Islet of Langerhans (tissue), 1 donor: ENCODE measurements at regions not wholly inside any gene's neighbourhood (a gene's known extent, or its start where the extent isn't known, plus 50 kb on each side); places are given as distances from the start of the nearest gene placed in this dataset.
A peak's percentile ranks its signal among the peaks of the same experiment; 100 is the strongest.

Source experiments
- FAIRE-seq: peaks from one replicate; lab custom pipeline; 2011; peaks lifted over from hg19 to GRCh38; lab: Jason Lieb, UNC

DNA sequence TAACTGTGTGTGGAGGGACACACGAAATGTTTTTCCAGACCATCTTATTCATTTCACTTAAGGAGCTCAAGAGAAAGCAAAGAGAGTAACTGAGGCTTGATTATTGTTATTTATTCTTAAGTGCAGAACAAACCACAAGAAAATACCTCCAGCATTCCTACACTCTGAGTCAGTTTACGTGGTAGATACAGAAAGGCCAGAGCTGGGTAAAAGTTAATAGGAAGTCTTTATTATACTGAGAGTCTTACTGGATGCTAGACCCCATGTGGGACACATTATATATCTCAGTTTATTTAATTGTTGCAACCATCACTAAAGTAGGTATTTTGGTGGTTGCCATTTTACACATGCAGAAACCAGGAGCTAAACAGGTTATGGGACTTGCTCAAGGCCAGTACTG is 261.4 kb upstream of the POU2AF2 start:
- no peak for FAIRE-seq

DNA sequence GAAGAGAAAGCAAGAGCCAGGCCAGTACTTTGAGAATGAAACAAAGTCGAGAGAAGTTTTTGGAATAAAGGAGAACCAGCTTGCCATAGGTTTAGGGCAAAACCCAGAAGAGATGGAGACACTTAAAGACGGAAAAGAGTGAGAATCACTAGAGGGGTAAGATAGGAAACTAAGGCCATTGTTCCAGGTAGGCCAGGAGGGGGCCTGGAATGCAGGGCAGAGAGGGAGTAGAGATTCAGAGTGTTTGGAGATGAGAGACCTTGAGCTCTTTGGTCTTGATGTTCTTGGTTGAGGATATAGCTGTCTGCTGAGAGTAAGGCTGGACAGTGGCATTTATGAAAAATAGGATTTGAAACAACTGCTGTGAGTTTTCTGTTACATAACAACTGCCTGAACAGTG is 263.3 kb upstream of the POU2AF2 start:
- FAIRE-seq: no peak

DNA sequence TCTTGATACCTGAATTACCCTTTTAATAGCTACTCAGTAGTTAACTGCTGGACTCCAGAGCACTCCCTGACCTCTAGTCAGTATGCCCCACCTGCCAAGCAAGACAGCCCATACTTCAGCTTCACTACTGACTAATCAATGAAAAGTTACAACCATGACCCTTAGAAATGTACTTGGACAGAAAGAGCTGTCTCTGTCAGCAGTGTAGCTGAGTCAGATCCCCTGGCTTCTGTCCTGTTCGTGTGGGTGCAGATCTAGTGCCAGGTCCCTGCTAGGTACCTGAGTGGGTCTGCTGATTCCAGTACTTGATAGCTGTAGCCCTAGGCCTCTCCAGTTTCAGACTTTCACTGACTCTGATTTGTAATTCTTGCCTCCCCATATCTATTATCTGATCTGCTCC is 265.8 kb upstream of the POU2AF2 start:
- no peak for FAIRE-seq

DNA sequence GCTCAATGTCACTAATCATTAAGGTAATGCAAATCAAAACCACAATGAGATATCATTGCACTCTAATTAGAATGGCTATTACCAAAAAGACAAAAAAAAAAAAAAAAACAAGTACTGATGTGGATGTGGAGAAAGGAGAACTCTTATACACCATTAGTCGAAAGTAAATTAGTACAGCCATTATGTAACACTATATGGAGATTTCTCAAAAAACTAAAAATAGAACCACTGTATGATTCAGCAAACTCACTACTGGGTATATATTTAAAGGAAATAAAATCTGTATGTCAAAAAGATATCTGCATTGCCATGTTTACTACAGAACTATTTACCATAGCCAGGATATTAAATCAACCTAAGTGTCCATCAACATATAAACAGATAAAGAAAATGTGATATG is 265.4 kb upstream of the ARHGAP20 start:
- no peak for FAIRE-seq

DNA sequence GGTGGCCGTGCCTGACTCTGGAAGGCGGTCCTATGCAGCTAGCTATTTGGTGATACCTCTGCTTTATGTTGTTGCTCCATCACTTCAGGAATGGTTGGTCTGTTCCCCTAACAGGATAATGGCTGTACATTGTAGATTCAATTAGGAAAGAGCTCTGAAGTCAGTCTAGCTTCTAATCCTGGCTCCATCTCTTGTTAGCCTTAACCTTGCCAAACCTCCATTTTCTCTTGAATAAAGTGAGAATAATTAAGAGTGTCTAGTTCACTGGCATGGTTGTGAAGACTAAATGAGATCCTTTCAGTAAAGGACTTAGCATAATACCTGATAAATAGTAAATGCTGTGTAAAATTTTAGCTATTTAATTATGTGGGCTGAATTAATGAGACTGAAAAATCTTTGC is 262.5 kb upstream of the ARHGAP20 start:
- no peak for FAIRE-seq

DNA sequence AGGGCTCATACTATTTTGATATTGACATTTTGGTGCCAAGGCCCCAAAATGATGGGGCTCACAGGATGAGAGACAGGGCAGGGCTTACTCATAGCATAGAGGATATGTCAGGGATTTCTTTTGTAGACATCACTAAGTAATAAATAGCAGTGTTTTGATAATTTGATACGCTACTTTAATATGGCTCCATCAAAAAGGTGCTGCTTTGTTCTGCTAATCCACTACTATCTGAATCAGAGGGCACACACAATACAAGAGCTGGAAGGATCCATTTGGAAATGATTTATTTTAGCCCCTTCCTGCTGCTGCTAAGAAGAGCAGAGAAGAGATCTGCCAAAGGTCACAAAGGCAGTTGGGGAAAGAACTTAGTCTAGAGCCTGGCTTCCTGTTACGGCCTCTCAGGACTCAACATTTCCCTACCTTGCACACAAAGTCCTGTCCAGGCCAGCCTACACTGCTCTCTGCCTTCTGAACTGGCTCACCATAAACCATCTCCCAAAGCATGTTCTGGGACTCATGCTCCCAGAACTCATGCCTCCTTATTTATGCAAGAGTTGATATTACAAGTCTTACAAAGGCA is 261.3 kb upstream of the ARHGAP20 start:
- no peak for FAIRE-seq

DNA sequence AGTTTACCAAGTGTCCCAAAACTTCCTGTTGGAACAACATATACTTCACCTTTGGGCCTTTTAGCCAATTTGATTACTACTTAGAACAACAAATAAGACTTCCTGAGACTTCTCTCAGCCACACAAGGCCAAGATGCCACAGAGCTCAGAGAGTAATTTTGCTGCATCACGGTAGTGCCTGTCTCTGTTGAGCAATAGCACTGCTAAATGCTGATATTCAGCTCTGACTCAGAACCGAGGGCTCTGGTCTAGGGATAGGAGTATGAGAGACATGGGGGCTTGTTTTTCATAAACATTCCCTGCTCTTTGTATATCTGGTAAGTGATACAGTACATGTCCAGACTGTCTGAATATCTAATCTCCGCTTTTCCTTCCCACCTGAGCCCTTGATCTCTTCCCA is 260.4 kb upstream of the ARHGAP20 start:
- FAIRE-seq: no peak

DNA sequence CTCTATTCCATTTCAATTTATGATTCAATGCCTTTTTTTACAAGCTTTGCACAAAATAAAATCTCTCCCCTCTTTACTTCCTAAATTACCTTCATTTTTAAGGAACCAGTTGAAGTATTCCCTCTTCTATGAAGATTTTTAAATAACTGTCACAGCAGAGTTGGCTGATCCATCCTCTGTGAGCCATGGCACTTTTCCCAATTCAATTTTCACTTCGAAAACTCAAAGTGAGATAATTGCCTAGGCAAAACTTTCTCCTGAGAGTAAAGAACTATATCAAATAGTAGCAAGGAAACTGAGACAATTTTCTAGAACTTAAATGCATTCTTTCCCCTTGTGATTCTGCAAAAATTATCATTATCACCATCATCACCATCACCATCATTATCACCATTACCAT is 259.9 kb upstream of the ARHGAP20 start:
- FAIRE-seq: no peak

DNA sequence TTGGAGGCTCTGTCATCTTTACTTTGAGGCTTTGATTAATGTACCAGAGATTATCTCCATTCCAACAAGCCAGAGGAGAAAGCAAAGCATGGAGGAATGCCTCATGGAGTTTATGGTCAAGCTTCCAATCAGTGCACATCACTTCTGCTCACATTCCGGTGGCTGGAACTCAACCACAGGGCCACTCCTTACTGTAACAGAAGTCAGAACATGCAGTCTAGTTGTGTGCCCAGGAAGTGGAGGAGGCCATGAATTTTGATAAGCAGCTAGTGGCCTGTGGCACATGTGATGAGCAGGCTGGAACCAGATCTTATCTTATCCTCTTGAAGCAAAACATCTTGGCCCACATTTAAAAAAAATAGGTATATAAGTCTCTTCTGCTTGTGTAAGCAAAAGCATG is 258.9 kb upstream of the ARHGAP20 start:
- no peak for FAIRE-seq

DNA sequence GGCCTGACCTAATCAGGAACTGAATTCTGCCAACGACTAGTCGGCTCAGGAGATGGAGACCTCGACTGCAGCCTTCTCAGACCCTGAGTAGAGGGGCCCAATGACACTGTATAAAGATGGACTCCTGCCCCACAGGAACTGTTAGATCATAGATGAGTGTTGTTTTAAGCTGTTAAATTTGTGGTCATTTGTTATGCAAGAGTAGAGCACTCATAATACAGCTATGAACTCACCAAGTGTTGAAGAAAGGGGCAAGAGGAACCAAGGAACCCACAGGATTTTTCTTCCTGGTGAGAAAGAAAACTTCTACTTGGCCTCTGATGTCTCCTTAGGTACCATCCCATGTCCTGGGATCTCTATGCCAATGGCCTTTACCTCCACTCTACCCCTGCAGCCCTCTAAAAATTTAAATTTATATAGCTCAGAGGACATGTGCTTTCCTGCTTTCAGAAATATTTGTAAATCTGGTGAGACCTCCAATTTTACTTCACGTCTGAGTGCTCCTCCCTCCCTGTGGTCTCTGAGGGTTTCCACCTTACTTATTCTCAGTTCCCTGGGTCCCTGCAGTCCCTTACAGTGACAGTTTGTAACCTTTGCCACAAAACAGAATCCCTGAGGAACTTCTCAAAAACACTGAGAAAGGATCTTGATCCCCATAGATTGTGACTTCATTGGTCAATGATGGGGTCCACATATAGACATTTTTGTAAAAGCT is 256.3 kb upstream of the ARHGAP20 start:
- FAIRE-seq: no peak

DNA sequence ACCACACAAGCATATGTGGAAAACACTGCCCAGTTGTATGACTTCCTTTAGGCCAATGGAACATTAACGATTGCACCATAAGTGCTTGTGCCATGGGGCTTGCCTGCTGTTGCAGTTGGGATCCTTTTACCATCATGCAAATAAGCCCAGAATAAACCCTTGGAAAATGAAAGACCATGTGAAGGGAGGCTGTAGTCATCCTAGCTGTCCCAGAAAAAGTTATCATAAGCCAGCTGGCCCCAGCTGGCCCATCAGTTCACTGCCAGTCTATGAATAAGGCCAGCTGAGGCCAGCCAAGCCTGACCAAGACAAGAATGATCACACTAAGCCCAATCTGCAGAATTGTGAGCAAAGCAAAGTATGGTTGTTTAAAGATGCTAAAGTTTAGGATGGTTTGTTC is 253.9 kb upstream of the ARHGAP20 start:
- no peak for FAIRE-seq

DNA sequence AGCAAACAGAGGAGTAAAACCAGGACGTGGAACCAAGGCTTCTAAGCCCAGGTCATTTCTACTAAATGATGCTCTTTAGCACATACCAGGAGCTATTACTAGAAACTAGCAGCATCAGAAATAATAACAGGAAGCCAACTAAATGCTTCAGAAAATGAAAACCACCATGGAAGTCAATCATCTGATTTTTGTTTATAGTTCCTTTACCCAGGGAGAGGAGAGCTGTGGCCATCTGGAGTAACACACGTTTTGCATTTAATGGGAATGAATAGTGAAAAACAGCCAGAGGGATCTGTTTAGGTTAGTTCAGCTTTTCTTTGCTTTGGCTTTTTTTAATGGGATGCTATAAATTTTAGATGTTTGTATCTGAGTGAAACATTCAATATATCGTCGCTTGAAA is 250.7 kb upstream of the ARHGAP20 start:
- no peak for FAIRE-seq

DNA sequence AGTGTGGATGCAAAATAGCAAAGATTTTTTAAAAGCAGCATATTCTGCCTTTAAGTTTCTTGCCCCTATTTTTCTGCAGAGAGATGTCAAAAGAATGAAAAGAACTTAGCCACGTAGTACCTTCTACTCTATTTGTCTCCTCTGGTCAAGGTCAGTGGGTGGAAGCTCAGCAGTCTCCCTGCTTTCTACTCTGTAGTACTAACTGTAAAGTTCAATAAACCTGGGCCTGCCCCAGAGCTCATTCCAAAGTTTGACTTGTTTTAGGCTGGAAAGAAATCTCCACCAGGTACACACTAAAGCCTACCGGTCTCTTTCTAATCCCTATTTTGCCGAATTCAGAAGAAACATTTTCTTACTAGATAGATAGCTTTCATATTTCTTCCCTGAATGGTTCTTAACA is 247.9 kb upstream of the ARHGAP20 start:
- no peak for FAIRE-seq

DNA sequence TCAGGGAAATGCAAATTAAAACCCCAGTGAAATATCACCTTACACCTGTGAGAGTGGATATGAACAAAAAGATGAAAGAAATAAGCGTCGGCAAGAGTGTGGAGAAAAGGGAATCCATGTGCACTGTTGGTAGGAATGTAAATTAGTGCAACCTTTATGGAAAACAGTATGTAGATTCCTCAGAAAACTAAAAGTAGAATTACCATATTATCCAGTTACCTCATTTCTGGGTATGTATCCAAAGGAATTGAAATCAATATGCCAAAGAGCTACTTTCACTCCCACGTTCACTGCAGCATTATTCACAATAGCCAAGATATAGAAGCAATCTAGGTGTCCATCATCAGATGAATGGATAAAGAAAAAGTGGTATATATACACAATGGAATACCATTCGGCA is 246.0 kb upstream of the ARHGAP20 start:
- FAIRE-seq: no peak

DNA sequence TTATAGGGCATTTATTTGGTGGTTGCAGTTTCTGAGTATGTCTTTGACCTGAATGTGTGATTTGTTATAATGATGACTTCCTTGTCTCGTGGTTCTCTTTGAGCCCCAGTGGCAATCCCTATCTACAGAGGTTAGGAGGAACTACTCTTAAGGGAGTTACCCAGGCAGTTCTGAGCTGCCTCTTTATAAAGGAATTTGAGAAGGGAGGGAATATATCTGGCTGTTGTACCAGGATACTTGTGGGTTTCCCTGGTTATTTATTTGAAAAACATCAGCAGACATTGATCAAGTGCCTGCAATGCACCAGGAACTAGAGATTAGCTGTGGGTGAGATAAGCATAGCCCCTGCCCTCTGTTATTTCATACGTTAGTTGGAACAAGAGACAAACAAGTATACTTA is 243.5 kb upstream of the ARHGAP20 start:
- FAIRE-seq: no peak

DNA sequence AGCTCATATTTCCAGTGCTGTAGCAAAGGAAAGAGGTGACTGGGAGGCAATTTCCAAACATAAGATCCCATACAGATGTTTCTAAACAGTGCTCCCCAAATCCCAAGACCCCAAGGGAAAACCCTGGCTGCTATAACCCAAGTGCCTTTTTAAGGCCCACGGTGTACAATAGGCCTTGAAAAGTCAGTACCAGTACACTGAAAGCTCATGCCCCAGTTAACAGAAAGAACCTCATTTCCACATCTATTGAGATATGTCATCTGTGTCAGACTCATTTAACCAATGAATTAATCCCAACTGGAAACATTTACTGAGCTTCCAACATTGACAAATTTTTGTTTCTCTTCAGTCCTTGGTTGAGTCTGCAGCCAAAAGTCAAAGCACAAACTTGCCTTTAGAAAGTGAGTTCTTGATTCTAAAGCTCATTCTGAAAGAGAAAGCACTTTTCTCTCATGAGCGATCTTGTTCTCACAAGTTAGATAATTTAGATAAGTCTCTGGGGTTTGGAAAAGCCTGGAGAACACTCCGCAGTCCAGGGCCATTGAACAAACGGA is 239.8 kb upstream of the ARHGAP20 start:
- FAIRE-seq: no peak

DNA sequence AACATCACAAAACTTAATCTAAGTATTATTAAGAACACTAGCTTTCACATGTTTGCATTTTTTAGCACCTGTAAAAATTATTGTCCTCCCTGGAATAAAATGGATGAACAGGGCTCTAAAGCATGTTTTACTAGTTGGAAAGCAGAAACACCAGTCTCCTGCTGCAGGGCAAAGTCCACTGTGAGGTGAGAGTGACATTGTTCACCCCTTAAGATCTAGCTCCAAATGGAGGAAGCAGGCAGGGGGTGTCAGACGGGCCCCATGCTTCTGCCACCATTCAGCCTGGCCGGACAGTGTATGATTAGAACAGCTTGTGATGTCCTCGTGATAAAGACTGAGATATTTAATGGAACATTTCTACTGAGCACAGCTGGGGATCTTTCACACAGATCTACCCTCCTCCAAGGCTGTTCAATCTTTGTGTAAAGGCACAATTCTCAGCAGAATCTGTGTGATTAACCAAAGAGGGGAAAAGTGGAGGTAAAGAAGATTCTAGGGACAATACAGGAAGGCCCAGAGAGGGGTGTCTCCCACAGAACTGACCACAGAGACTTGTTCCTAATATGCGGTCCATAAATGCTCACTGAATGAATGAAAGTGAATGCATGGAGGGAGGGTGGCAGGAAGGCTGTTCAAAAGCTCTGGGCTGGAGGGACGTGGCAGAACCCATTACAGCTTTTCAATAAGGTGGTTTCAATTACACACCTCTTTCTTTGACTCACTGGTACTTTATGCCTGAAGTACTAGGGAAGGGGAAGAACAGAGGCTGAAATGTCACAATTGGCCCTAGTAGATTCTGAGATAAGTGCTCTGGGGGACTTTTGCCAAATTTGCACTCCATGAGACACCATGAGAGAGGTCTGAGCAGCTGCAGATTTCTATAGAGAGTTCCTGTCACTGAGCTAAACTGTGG is 239.1 kb upstream of the ARHGAP20 start:
- no peak for FAIRE-seq

DNA sequence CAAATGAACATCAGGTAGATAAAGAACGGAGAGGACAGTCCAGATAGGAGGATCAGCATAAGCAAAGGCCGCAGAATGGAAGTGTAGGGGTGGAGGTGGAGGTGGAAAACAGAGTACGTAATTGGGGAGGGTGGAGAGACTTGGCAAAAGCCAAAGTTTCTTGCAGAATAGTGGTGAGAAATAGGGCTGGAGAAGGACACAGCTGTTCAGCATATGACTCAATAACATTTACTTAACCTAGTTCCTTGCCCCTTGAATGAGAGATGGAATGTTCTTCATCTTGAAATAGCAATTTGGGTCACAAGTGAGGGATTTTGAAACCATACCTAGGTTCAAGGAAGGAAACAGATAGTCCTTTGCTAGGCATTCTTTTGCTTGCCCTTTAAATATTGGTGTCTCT is 235.9 kb upstream of the ARHGAP20 start:
- no peak for FAIRE-seq

DNA sequence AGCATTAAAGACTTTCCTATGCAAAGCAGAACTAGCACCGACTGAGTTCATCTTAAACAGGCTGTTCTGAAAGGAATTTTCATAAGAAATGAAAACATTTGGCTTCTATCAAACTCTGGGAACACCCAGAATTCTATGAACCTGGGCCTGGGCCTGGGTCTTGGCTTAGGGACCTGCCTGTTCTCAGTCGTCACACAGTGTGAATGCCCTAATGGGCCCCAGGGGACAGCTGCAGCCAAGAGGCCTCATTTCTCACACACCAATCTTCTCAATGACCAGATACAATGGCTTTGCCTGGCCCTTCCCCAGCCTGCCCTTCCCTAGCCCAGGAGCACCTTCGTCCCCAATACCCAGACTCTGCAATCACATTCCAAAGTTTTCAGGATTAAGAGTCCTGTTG is 234.9 kb upstream of the ARHGAP20 start:
- no peak for FAIRE-seq

DNA sequence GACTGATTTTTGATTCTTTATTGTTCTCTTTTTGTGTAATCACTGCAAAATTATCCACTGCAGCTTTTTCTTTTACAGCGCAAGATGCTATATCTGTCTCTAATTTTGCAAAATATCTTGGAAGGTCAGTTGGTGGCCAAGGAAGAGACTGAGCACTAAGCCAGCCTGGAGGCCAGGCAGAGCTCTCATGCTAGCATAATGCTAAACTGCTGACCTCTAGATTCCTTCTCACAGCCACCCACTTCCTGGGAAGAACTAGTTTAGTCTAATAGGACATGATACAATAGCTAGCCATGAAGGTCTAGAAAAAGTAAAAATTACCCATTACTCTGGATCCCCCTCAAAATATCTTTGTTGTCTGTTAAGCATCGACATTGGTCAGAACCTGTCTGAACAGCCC is 227.2 kb upstream of the ARHGAP20 start:
- no peak for FAIRE-seq

DNA sequence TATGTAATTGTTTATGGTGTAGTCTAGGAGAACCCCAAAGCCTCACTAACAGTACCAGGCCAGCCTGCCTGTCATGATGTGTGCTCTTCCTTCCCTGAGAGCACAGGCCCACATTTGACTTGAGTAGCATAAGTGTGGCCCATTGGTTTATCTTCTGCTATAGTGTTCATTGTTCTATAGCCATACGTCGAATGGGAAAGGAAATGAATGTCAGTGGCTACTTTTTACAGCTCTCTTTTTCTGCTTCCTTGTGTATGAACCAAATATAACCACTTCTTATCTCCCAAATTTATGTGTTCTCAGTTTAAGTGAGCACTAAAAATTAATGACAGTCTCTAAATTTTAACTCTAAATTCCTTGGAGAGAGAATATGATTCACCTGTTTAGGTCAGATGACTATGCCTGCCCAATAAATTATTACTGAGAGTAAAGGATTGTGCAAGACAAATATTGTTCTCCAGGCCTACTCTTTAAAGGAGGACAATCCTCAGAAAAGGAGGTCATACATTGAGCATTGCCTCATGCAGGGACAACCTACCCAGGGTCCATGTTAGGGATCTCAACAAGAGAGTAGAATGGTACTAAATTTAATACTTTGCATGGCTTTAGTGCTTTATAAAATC is 222.9 kb upstream of the ARHGAP20 start:
- no peak for FAIRE-seq

DNA sequence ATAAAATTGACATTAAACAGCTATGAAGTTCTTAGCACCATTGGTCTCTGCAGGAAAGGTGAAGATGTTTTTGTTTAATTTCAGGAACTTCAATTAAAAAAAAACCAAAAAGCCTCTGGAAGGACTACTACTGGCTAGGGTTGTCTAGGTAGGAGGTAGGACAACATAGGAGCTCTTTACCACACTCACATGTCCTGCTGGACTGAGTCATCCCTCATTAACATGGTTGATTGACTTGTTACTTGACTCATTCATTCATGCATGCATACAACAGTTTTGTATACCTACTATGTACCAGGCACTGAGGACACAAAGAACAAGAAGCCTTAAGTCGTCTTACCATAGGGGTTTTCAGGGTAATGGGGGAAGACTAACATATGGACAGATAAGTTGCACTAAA is 216.9 kb upstream of the ARHGAP20 start:
- no peak for FAIRE-seq

DNA sequence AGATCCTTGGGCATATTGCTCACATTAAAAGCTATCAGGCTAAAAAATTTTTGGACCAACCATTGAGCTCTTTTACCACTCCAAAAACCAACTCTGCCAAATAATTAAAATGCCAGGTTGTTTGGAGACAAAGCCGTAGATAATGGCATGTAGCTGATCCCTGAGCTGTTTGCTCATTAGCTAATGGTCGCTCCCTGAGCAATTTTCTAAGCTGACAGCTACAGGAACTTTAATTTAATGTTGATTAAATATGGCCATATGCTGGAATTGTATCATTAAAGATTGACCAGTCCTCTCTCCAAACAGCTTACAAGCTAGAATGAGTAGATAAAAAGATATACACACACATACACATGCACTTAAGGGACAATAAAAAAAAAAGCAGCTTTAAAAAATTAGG is 216.2 kb upstream of the ARHGAP20 start:
- FAIRE-seq: peak; percentile 74
